ENCODE measurements at regions not wholly inside any gene's neighbourhood (a gene's known extent, or its start where the extent isn't known, plus 50 kb on each side); places are given as distances from the start of the nearest gene placed in this dataset.

- TF ChIP-seq EZH2 (IDR thresholded peaks at IDR 0.05; ENCODE audit: low read length) (no peak), CTCF (optimal IDR thresholded peaks at IDR 0.05 in 1 of 3, IDR thresholded peaks at IDR 0.05 in 1 of 3, conservative IDR thresholded peaks at IDR 0.05 in 1 of 3; ENCODE audit: extremely low read depth in 1 of 3, insufficient read depth in 2 of 3, low read length in 3 of 3) (no peak)
Measured at GRCh38 chr13:40053401-40053800, 397.9 kb downstream of the COG6 start.

All from keratinocyte (primary cell).